Aorta (tissue), 5 donors: ENCODE measurements at regions not wholly inside any gene's neighbourhood (a gene's known extent, or its start where the extent isn't known, plus 50 kb on each side); places are given as distances from the start of the nearest gene placed in this dataset.

Experiments
- ATAC-seq: fragments of 200-7000 bp; cut with Tn5 transposase; one replicate; pipeline ENCODE4 v1.9.1; 2022; ENCODE audit warnings: moderate library complexity; ENCODE audit not compliant: low FRiP score
- DNase-seq, 2 donors: peaks; one replicate each; pipeline ENCODE4 v3.0.0-alpha.2; 2020
- H3K27ac ChIP-seq, 2 donors: one replicate each; pipeline ENCODE4 v1.5.1; 2013; ENCODE audit warnings: low read length in 2 of 2, mild to moderate bottlenecking in 2 of 2, moderate library complexity in 2 of 2, control low read depth in 1 of 2, inconsistent platforms in 1 of 2, low read depth in 1 of 2
- H3K27me3 ChIP-seq, 2 donors: one replicate each; pipeline ENCODE4 v1.6.1; 2013; ENCODE audit warnings: control low read depth in 1 of 2, low read length in 1 of 2, mild to moderate bottlenecking in 1 of 2, moderate library complexity in 1 of 2; ENCODE audit not compliant: insufficient read depth in 2 of 2, control insufficient read depth in 1 of 2
- H3K36me3 ChIP-seq, 2 donors: one replicate each; pipeline ENCODE4 v1.6.1; 2013; ENCODE audit warnings: control low read depth in 1 of 2, low read length in 1 of 2, mild to moderate bottlenecking in 1 of 2; ENCODE audit not compliant: insufficient read depth in 2 of 2, control insufficient read depth in 1 of 2
- H3K4me1 ChIP-seq, 2 donors: one replicate each; pipeline ENCODE4 v1.6.1; 2013; ENCODE audit warnings: low read length in 2 of 2, control low read depth in 1 of 2, mild to moderate bottlenecking in 1 of 2, moderate library complexity in 1 of 2; ENCODE audit not compliant: insufficient read depth in 2 of 2, control insufficient read depth in 1 of 2
- H3K4me3 ChIP-seq, 2 donors: one replicate each; pipeline ENCODE4 v1.5.1; 2013; ENCODE audit warnings: low read length in 2 of 2, control low read depth in 1 of 2, mild to moderate bottlenecking in 1 of 2
- H3K9me3 ChIP-seq: one replicate; pipeline ENCODE4 v1.6.1; 2013; ENCODE audit warnings: mild to moderate bottlenecking, low read length; ENCODE audit not compliant: control insufficient read depth
- WGBS, 2 donors: extraction: QIAGEN DNeasy Blood & Tissue Kit; methylation state at CpG; one replicate each; pipeline ENCODE4 v1.1.7; 2013; 5-methylcytosine and 5-hydroxymethylcytosine counted together
- intact Hi-C, 2 donors: fragments of 100-400 bp; cut with DNase I; formaldehyde crosslinking; loops; one replicate each; pipeline versions ENCODE4 v1.14.2 to v1.15.0; 2022
- donor health status: healthy with polysubstance abuse.
- donor health status: Bipolar disorder and iron deficiency.
- donor health status: DM: no; HTN: no; CAD: no.
- donor health status: DM: no; HTN: no; CAD: no.
- donor health status: DM: yes; HTN: yes; CAD: no.

DNA sequence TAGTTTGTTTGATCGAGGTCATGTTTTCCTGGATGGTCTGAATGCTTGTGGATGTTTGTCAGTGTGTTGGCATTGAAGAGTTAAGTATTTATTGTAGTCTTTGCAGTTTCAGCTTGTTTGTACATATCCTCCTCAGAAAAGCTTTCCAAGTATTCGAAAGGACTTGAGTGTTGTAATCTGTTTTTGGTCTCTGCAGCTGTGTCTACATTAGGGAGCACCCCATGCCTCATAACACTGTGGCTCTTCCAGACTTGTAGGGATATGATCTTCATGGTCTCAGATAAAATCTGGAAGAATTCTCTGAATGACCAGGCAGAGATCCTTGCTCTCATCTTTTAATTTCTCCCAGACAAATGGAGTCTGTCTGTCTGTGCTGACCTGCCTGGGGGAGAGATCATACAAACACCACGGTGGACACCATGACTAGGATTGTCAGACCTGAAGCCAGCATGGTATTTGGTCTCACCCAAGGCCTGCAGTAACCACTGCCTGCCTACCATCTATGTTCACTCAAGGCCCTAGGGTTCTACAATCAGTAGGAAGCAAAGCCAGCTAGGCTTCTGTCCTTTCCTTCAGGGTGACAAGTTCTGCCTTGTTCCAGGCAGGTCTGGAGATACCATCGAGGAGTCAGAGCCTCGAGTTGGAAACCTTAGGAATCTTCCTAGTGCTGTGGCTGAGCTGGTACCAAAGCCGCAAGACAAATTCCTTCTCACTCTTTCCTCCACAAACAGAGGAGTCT, 114.7 kb upstream of the KHDRBS2 start:
- H3K9me3 ChIP-seq: no peaks in the 10 kb centered on the region
- H3K27ac ChIP-seq: no peak overlapping the region
- intact Hi-C loops: no loop called here
- no peak for DNase-seq
- H3K4me1 ChIP-seq: no peaks in the 10 kb centered on the region
- no peak for ATAC-seq
- no peaks in the 10 kb centered on the region for H3K36me3 ChIP-seq
- WGBS, 2 donors: 76 to 79% methylated on average over 6 of the region's 6 CpGs
- H3K27me3 ChIP-seq: no peaks in the 10 kb centered on the region
- H3K4me3 ChIP-seq: no peak overlapping the region

DNA sequence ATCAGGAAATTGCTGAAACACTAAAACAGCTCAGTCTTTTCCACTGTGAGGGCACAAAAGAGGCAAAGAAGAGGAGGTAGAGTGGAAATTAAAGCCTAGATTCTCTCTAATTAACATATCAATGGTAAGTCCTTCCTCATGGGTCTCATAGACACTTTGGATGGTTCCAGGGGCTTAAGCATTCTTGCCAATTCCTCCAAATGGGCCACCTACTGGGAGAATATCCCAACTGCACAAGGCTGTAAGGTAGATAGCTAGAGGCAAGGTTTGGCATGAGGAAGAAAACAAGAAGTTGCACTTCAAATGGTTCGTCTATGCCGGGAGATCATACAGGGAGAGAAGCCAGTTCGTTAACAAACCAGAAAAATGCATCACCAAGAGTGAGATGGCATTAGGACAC, 107.6 kb upstream of the KHDRBS2 start:
- no peaks in the 10 kb centered on the region for H3K4me1 ChIP-seq
- ATAC-seq: no peak
- WGBS, 2 donors: 75 to 78% methylated on average over 3 of the region's 3 CpGs
- intact Hi-C loops: no loop called here
- no peak overlapping the region for H3K27ac ChIP-seq
- H3K27me3 ChIP-seq: peaks cover 0 to 1% of the 10 kb centered on the region in 2 donors
- H3K36me3 ChIP-seq: no peaks in the 10 kb centered on the region
- no peak overlapping the region for H3K4me3 ChIP-seq
- H3K9me3 ChIP-seq: peaks cover 1% of the 10 kb centered on the region
- no peak for DNase-seq

DNA sequence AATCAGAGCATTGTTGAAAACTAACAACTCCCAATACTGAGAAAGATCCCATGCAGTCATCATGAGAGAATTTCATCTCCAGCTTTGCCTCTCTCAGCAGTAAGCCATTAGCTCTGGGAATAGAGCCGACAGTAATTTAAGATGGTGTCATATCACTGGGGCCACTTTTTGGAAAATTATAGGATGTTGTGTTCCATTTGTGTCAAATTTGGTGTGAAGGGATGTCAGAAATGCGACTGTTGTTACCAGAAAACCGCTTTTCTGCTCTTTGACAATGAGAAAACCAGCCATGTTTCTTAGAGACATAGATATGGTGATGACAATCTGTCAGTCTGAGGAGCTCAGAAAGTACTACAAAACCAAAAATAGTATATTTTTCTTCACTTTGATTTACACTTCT, 106.3 kb upstream of the KHDRBS2 start:
- H3K27ac ChIP-seq: no peak overlapping the region
- intact Hi-C loops: no loop called here
- DNase-seq: no peak
- no peak for ATAC-seq
- no peaks in the 10 kb centered on the region for H3K36me3 ChIP-seq
- 53 to 55% methylated on average over 3 of the region's 3 CpGs for WGBS, 2 donors
- peaks cover 1% of the 10 kb centered on the region for H3K9me3 ChIP-seq
- no peaks in the 10 kb centered on the region for H3K4me1 ChIP-seq
- no peak overlapping the region for H3K4me3 ChIP-seq
- H3K27me3 ChIP-seq: peaks cover 0 to 1% of the 10 kb centered on the region in 2 donors

DNA sequence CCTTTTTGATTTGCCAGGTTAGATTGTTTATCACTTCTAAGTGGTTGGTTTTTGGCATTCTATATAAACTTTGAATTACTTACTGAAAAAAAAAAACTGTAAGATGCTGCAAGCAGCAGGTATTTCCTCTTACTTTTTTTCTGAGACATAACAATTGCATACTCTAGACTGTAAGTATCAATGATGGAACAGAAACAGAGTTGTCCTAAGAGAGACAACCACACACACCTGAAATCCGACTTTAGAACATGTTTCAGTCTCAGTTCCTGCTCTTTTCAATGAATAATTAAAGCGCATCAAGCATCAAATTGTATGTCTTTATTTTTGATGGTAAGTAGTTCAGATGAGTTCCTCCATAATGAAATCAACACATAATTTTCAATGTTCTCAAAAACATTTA, 105.3 kb upstream of the KHDRBS2 start:
- Histone ChIP-seq H3K9me3 (peaks cover 1% of the 10 kb centered on the region), H3K4me1 (no peaks in the 10 kb centered on the region), H3K36me3 (no peaks in the 10 kb centered on the region), H3K27me3 (peaks cover 0 to 1% of the 10 kb centered on the region in 2 donors), H3K27ac (no peak overlapping the region), H3K4me3 (no peak overlapping the region)
- intact Hi-C loops: no loop called here
- 84 to 85% methylated on average over 2 of the region's 2 CpGs for whole genome bisulfite sequencing, 2 donors
- no peak for ATAC-seq
- no peak for DNase-seq

DNA sequence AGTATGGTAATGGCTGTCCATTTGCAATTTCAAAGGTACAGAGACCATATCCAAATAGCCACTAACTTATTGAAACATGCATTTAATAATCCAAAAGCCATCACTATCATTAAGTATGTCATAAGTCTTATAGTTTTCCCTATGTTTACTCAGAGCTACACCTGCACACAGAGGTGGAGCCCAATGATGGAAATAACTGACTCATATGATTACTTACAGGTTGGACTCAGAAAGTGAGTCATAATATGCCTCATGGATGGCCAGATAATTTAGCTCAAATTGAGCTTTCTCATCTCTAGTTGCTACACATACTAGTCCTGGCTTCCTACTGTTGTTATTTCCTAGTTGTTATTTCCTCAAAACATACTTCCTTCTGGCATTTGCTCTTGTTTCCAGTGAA, 104.4 kb upstream of the KHDRBS2 start:
- Histone ChIP-seq H3K9me3 (peaks cover 1% of the 10 kb centered on the region), H3K27ac (no peak overlapping the region), H3K36me3 (no peaks in the 10 kb centered on the region), H3K4me1 (no peaks in the 10 kb centered on the region), H3K4me3 (no peak overlapping the region), H3K27me3 (peaks cover 0 to 1% of the 10 kb centered on the region in 2 donors)
- no peak for DNase-seq
- no peak for ATAC-seq
- intact Hi-C loops: no loop called here

DNA sequence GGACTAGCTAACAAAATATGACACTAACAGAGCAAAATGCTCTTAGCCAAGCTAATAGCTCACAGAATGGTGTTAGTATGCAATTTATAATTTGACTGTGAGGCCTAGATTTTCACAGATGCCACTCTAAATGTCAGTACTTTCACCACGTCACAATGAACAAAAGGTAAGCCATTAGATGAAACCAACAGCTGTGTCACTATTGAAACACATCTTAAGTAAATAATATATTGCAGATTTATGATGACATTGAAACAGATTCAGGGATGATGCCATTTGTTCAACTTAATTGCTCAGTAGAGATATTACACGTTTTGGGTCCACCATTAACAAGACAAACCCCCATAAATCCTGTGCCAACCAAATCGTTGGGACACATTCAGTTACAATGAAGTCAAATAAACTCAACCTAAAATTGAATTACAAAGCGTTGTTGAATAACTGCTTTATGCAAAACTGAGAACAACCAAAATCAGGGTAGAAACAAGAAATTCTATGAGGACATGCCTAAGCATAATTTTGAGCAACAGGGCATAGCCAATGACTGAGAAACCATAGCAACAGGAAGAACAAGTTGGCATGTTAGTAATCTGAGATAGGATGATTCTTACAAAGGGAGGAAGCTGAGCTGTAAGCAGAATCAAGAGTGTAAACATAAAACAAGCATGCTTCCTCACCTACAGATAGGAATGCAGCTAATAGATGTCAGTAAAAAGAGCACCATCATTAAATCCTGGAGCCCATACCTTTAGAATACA, 85.6 kb upstream of the KHDRBS2 start:
- Histone ChIP-seq H3K27ac (no peak overlapping the region), H3K4me3 (no peak overlapping the region), H3K4me1 (no peaks in the 10 kb centered on the region), H3K9me3 (no peaks in the 10 kb centered on the region), H3K27me3 (no peaks in the 10 kb centered on the region), H3K36me3 (no peaks in the 10 kb centered on the region)
- DNase-seq: no peak
- intact Hi-C loops: no loop called here
- WGBS, 2 donors: 58 to 64% methylated on average over 4 of the region's 4 CpGs
- no peak for ATAC-seq

DNA sequence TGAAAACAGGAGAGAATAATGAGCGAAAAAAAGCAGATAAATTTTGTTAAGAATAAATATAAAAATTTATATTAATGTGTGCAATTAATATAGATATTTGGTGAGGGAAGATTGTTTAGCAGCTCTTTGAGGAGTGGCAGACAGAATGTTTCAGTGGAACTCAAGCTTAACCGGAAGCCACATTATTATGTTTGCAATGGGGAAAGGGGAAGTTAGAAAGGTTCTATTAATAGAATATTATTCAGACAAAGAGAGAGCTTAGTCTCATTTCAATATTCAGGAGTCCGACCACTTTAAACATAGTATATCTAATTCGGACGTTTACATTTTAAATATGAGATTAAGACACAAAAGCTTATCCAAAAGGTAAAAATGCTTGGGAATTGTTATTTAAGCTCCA, 81.6 kb upstream of the KHDRBS2 start:
- DNase-seq: no peak
- Histone ChIP-seq H3K27ac (no peak overlapping the region), H3K27me3 (no peaks in the 10 kb centered on the region), H3K36me3 (no peaks in the 10 kb centered on the region), H3K4me3 (no peak overlapping the region), H3K4me1 (no peaks in the 10 kb centered on the region), H3K9me3 (no peaks in the 10 kb centered on the region)
- intact Hi-C loops: no loop called here
- no peak for ATAC-seq
- WGBS, 2 donors: 32 to 33% methylated on average over 5 of the region's 5 CpGs

DNA sequence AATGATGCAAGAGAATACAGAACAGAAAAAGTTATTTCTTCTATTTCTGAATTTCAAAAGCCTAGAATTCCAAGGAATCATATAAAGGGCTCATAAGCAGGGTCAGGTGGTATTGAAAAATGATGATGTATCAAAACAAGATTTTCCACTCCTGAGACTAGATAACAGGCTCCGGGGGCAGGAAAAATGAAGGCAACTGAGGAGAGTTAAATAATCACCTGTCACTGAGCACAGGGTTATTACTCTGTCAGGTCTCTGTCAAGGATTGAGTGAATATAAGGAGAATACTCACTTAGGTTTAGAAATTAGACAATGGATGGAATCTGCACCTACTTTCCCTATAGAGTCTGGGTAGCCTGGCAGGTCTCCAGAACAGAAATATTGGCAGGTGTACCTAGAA, 76.1 kb upstream of the KHDRBS2 start:
- WGBS, 2 donors: 83% methylated on average over 1 of the region's 1 CpG
- no peak for DNase-seq
- intact Hi-C loops: no loop called here

DNA sequence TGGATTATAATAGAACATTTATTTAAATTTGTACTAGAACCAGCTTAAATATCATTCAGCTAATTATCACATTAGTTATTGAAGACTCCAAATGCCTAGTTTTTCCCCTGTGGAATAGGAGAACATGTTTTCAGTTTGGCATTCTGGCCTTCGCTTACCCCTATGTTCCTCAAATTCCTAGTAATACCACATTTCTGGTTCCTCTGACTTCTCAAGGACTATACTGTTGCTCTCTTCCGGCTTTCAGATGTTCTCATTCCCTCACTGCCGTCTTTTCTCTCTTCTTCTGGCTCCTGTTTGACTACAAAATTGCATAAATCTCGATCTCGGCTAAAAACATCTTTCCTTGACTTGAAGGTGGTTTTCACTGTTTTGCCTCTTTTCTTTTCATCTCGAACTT, 71.8 kb upstream of the KHDRBS2 start:
- Histone ChIP-seq H3K36me3 (no peaks in the 10 kb centered on the region), H3K4me3 (no peak overlapping the region), H3K27ac (no peak overlapping the region), H3K27me3 (no peaks in the 10 kb centered on the region), H3K4me1 (no peaks in the 10 kb centered on the region), H3K9me3 (no peaks in the 10 kb centered on the region)
- whole genome bisulfite sequencing, 2 donors: 39 to 43% methylated on average over 6 of the region's 6 CpGs
- ATAC-seq: no peak
- intact Hi-C loops: no loop called here
- DNase-seq: no peak

More for the DNA sequence above, 76.1 kb upstream of the KHDRBS2 start:
- Histone ChIP-seq H3K4me1 (no peaks in the 10 kb centered on the region), H3K9me3 (no peaks in the 10 kb centered on the region), H3K4me3 (no peak overlapping the region), H3K27ac (no peak overlapping the region), H3K27me3 (no peaks in the 10 kb centered on the region), H3K36me3 (no peaks in the 10 kb centered on the region)
- no peak for ATAC-seq
